H1 (cell line): ENCODE measurements at regions not wholly inside any gene's neighbourhood (a gene's known extent, or its start where the extent isn't known, plus 50 kb on each side); places are given as distances from the start of the nearest gene placed in this dataset.

Source experiments
- KDM5A ChIP-seq: fragments of 200-600 bp; IDR thresholded peaks from 2 replicates; pipeline ENCODE4 v1.7.1; 2012; ENCODE audit warnings: mild to moderate bottlenecking, low read length, inconsistent platforms, mixed read lengths
- SIX5 ChIP-seq: IDR thresholded peaks from 2 replicates; pipeline ENCODE4 v1.6.1; 2011; ENCODE audit warnings: mild to moderate bottlenecking, low read depth, low read length

- TF ChIP-seq SIX5 (no peak), KDM5A (no peak)
Observed at GRCh38 chr3:147900851-147901250, 491.7 kb downstream of the ZIC1 start (continued).
